GM23338 (cell line): ENCODE measurements at regions not wholly inside any gene's neighbourhood (a gene's known extent, or its start where the extent isn't known, plus 50 kb on each side); places are given as distances from the start of the nearest gene placed in this dataset.

Experiments used
- ATAC-seq: fragments of 200-7000 bp; cut with Tn5 transposase; 3 replicates; pipeline ENCODE4 v1.9.1; 2020
- DNase-seq: peaks from one replicate; pipeline ENCODE4 v3.0.0-alpha.2; 2015; ENCODE audit warnings: low spot score
- H2AFZ ChIP-seq: fragments of 200-600 bp; sonication (generic); 2 replicates; pipeline ENCODE4 v1.8.0; 2016; ENCODE audit warnings: antibody characterized with exemption, mild to moderate bottlenecking, moderate library complexity
- H3F3A ChIP-seq: fragments of 200-600 bp; sonication (generic); replicated peaks from 2 replicates; pipeline ENCODE4 v1.8.0; 2017; ENCODE audit warnings: antibody characterized with exemption, mixed run types, low read depth
- H3K27ac ChIP-seq: fragments of 200-600 bp; sonication (generic); 2 replicates; pipeline ENCODE4 v1.6.1; 2016; ENCODE audit warnings: low read depth
- H3K27me3 ChIP-seq: fragments of 200-600 bp; sonication (generic); 2 replicates; pipeline ENCODE4 v1.8.0; 2016; ENCODE audit warnings: mild to moderate bottlenecking, mixed run types, moderate library complexity; ENCODE audit not compliant: insufficient read depth
- H3K36me3 ChIP-seq: fragments of 200-600 bp; sonication (generic); 2 replicates; pipeline ENCODE4 v1.8.0; 2016; ENCODE audit warnings: mild to moderate bottlenecking; ENCODE audit not compliant: insufficient read depth
- H3K4me1 ChIP-seq: fragments of 200-600 bp; sonication (generic); 2 replicates; pipeline ENCODE4 v1.8.0; 2016; ENCODE audit warnings: mild to moderate bottlenecking, moderate library complexity; ENCODE audit not compliant: insufficient read depth
- H3K4me2 ChIP-seq: fragments of 200-600 bp; sonication (generic); 2 replicates; pipeline ENCODE4 v1.7.1; 2017; ENCODE audit warnings: mixed run types
- H3K4me3 ChIP-seq: fragments of 200-600 bp; sonication (generic); 2 replicates; pipeline ENCODE4 v1.6.1; 2016; ENCODE audit warnings: mixed run types
- H3K79me2 ChIP-seq: fragments of 200-600 bp; sonication (generic); replicated peaks from 2 replicates; pipeline ENCODE4 v1.8.0; 2017; ENCODE audit warnings: mild to moderate bottlenecking; ENCODE audit not compliant: insufficient read depth
- H3K9me2 ChIP-seq: fragments of 200-600 bp; sonication (generic); 2 replicates; pipeline ENCODE4 v1.8.0; 2017; ENCODE audit not compliant: insufficient read depth
- H4K20me1 ChIP-seq: fragments of 200-600 bp; sonication (generic); replicated peaks from 2 replicates; pipeline ENCODE4 v1.8.0; 2017; ENCODE audit warnings: mild to moderate bottlenecking; ENCODE audit not compliant: insufficient read depth
- H3K27ac Mint-ChIP-seq: 2 replicates; pipeline ENCODE4 v1.8.0; 2020; ENCODE audit warnings: inconsistent platforms, mild to moderate bottlenecking, moderate library complexity, mixed read lengths
- H3K27me3 Mint-ChIP-seq: 3 replicates; pipeline ENCODE4 v1.8.0; 2022; ENCODE audit warnings: low read depth, mild to moderate bottlenecking, moderate library complexity, mixed read lengths, inconsistent platforms; ENCODE audit not compliant: insufficient read depth, poor library complexity
- H3K36me3 Mint-ChIP-seq: 3 replicates; pipeline ENCODE4 v1.8.0; 2021; ENCODE audit warnings: low read depth, mild to moderate bottlenecking, inconsistent platforms, moderate library complexity, mixed read lengths
- H3K4me1 Mint-ChIP-seq: 3 replicates; pipeline ENCODE4 v1.8.0; 2020; ENCODE audit warnings: mild to moderate bottlenecking, inconsistent platforms, mixed read lengths
- H3K4me3 Mint-ChIP-seq: 3 replicates; pipeline ENCODE4 v1.8.0; 2021; ENCODE audit warnings: moderate library complexity, mild to moderate bottlenecking, inconsistent platforms, mixed read lengths
- H3K9me3 Mint-ChIP-seq: 3 replicates; pipeline ENCODE4 v1.8.0; 2020; ENCODE audit warnings: moderate library complexity, mild to moderate bottlenecking, inconsistent platforms, mixed read lengths
- ETS1 ChIP-seq: IDR thresholded peaks from 2 replicates; pipeline ENCODE4 v1.6.1; 2016; ENCODE audit warnings: antibody characterized with exemption
- STAT1 ChIP-seq: IDR thresholded peaks from one replicate; pipeline ENCODE4 v1.6.1; 2016; ENCODE audit warnings: antibody characterized with exemption; ENCODE audit not compliant: unreplicated experiment
- ZNF114 ChIP-seq: fragments of 250-450 bp; sonication (Bioruptor Pico); IDR thresholded peaks from 2 replicates; pipeline ENCODE4 v1.5.0; 2020; ENCODE audit warnings: mild to moderate bottlenecking, moderate library complexity
- ZNF462 ChIP-seq: fragments of 250-450 bp; sonication (Bioruptor Pico); IDR thresholded peaks from 2 replicates; pipeline ENCODE4 v1.5.0; 2020; ENCODE audit warnings: mild to moderate bottlenecking, moderate library complexity

GRCh38 chr4:145266881-145267280, 86.5 kb upstream of the OTUD4 start:
- Histone ChIP-seq H3K4me1 (no peaks in the 10 kb centered on the region), H3K79me2 (no peaks in the 10 kb centered on the region), H4K20me1 (no peaks in the 10 kb centered on the region), H3K36me3 (no peaks in the 10 kb centered on the region), H3F3A (no peaks in the 10 kb centered on the region), H3K27me3 (no peaks in the 10 kb centered on the region), H3K9me2 (0 out of 2 replicates have a peak, but pooled peaks cover 4% of the 10 kb centered on the region), H2AFZ (no peak overlapping the region), H3K4me3 (no peak overlapping the region), H3K4me2 (no peak overlapping the region), H3K27ac (no peak overlapping the region)
- H3K4me1 Mint-ChIP-seq = no peaks in the 10 kb centered on the region
- H3K27me3 Mint-ChIP-seq = no peaks in the 10 kb centered on the region
- H3K9me3 Mint-ChIP-seq = peaks cover 1% of the 10 kb centered on the region; the same call in 2 of the 3 replicates
- DNase-seq = no peak
- H3K36me3 Mint-ChIP-seq = peaks cover 1% of the 10 kb centered on the region; the same call in 2 of the 3 replicates
- TF ChIP-seq ZNF462 (CRISPR knock-in tag) (no peak), ETS1 (no peak)
- no peak overlapping the region for H3K4me3 Mint-ChIP-seq
- ATAC-seq = no peak
- H3K27ac Mint-ChIP-seq = no peak overlapping the region

- Histone ChIP-seq H3K4me1 (no peaks in the 10 kb centered on the region), H4K20me1 (no peaks in the 10 kb centered on the region), H3K79me2 (no peaks in the 10 kb centered on the region), H3K27me3 (no peaks in the 10 kb centered on the region), H3F3A (no peaks in the 10 kb centered on the region), H3K9me2 (peaks cover 9% of the 10 kb centered on the region; the same call in 1 of the 2 replicates), H3K4me3 (no peak overlapping the region), H3K4me2 (no peak overlapping the region), H2AFZ (no peak overlapping the region), H3K36me3 (no peaks in the 10 kb centered on the region; the same call in 1 of the 2 replicates), H3K27ac (peak overlapping the region; percentile 77)
- Mint-ChIP-seq H3K27me3 (no peaks in the 10 kb centered on the region), H3K4me1 (no peaks in the 10 kb centered on the region; the same call in 2 of the 3 replicates), H3K36me3 (peaks cover 28% of the 10 kb centered on the region), H3K4me3 (no peak overlapping the region), H3K27ac (no peak overlapping the region), H3K9me3 (peaks cover 35% of the 10 kb centered on the region; the same call in 2 of the 3 replicates)
- DNase-seq (peak; percentile 74), ATAC-seq (peak; percentile 98)
- TF ChIP-seq ZNF114 = 0 out of 2 replicates have a peak, but pooled peaks have one; percentile 30
- TF ChIP-seq ZNF462 (CRISPR knock-in tag) = 0 out of 2 replicates have a peak, but pooled peaks have one; percentile 71
- no peak for TF ChIP-seq STAT1
Observed at GRCh38 chr4:145260091-145260490, 79.7 kb upstream of the OTUD4 start.
